H9 (cell line): ENCODE measurements at regions not wholly inside any gene's neighbourhood (a gene's known extent, or its start where the extent isn't known, plus 50 kb on each side); places are given as distances from the start of the nearest gene placed in this dataset.

Source experiments
- DNase-seq: peaks from one replicate; pipeline ENCODE4 v3.0.0-alpha.2; 2017
- H2AFZ ChIP-seq: one replicate; pipeline ENCODE4 v1.6.1; 2013; ENCODE audit warnings: mild to moderate bottlenecking, low read length, control low read depth, moderate library complexity
- H2AK5ac ChIP-seq: 2 replicates; pipeline ENCODE4 v1.6.1; 2013; ENCODE audit warnings: low read length, control low read depth, mixed read lengths; ENCODE audit not compliant: insufficient read length
- H2BK120ac ChIP-seq: one replicate; pipeline ENCODE4 v1.6.1; 2013; ENCODE audit warnings: low read depth, mild to moderate bottlenecking, low read length, control low read depth, inconsistent platforms; ENCODE audit not compliant: poor library complexity, severe bottlenecking
- H2BK12ac ChIP-seq: 2 replicates; pipeline ENCODE4 v1.6.1; 2013; ENCODE audit warnings: low read length, control low read depth, mixed read lengths, low read depth; ENCODE audit not compliant: insufficient read length
- H2BK15ac ChIP-seq: 2 replicates; pipeline ENCODE4 v1.6.1; 2013; ENCODE audit warnings: low read depth, low read length, control low read depth
- H2BK20ac ChIP-seq: one replicate; pipeline ENCODE4 v1.6.1; 2013; ENCODE audit warnings: low read depth, mild to moderate bottlenecking, low read length, control low read depth, inconsistent platforms; ENCODE audit not compliant: poor library complexity, severe bottlenecking
- H2BK5ac ChIP-seq: 2 replicates; pipeline ENCODE4 v1.6.1; 2013; ENCODE audit warnings: low read length, control low read depth, mixed read lengths; ENCODE audit not compliant: insufficient read length
- H3K14ac ChIP-seq: 2 replicates; pipeline ENCODE4 v1.6.1; 2013; ENCODE audit warnings: low read length, control low read depth; ENCODE audit not compliant: insufficient read depth
- H3K18ac ChIP-seq: 2 replicates; pipeline ENCODE4 v1.6.1; 2013; ENCODE audit warnings: low read depth, mild to moderate bottlenecking, mixed read lengths, low read length, control low read depth; ENCODE audit not compliant: insufficient read length
- H3K23ac ChIP-seq: 2 replicates; pipeline ENCODE4 v1.6.1; 2013; ENCODE audit warnings: low read length, control low read depth, mixed read lengths, low read depth; ENCODE audit not compliant: insufficient read length
- H3K23me2 ChIP-seq: 2 replicates; pipeline ENCODE4 v1.6.1; 2013; ENCODE audit warnings: low read depth, mild to moderate bottlenecking, mixed read lengths, low read length, control low read depth; ENCODE audit not compliant: insufficient read length, poor library complexity, severe bottlenecking
- H3K27ac ChIP-seq: 2 replicates; pipeline ENCODE4 v1.5.1; 2013; ENCODE audit warnings: low read length, control low read depth, mixed read lengths, low read depth; ENCODE audit not compliant: insufficient read length
- H3K27me3 ChIP-seq: 2 replicates; pipeline ENCODE4 v1.6.1; 2013; ENCODE audit warnings: low read length, control low read depth, inconsistent platforms; ENCODE audit not compliant: insufficient read depth
- H3K4ac ChIP-seq: 2 replicates; pipeline ENCODE4 v1.6.1; 2013; ENCODE audit warnings: low read depth, mild to moderate bottlenecking, control low read depth, inconsistent platforms, low read length, moderate library complexity
- H3K4me1 ChIP-seq: 2 replicates; pipeline ENCODE4 v1.6.1; 2013; ENCODE audit warnings: low read length, control low read depth, inconsistent platforms; ENCODE audit not compliant: insufficient read depth
- H3K4me2 ChIP-seq: 2 replicates; pipeline ENCODE4 v1.6.1; 2013; ENCODE audit warnings: low read length, control low read depth, mixed read lengths; ENCODE audit not compliant: insufficient read length, insufficient read depth
- H3K56ac ChIP-seq: 2 replicates; pipeline ENCODE4 v1.6.1; 2013; ENCODE audit warnings: low read depth, mild to moderate bottlenecking, mixed read lengths, low read length, control low read depth; ENCODE audit not compliant: insufficient read length
- H3K79me1 ChIP-seq: 2 replicates; pipeline ENCODE4 v1.6.1; 2013; ENCODE audit warnings: low read depth, mild to moderate bottlenecking, moderate library complexity, low read length, control low read depth, inconsistent platforms; ENCODE audit not compliant: insufficient read depth, poor library complexity, severe bottlenecking
- H3K79me2 ChIP-seq: 2 replicates; pipeline ENCODE4 v1.6.1; 2013; ENCODE audit warnings: low read length, control low read depth, inconsistent platforms; ENCODE audit not compliant: insufficient read depth
- H3K9ac ChIP-seq: 2 replicates; pipeline ENCODE4 v1.6.1; 2013; ENCODE audit warnings: low read length, control low read depth, mixed read lengths; ENCODE audit not compliant: insufficient read length; ENCODE audit errors: extremely low read depth
- H3K9me3 ChIP-seq: one replicate; pipeline ENCODE4 v1.6.1; 2013; ENCODE audit warnings: low read depth, low read length, inconsistent platforms; ENCODE audit not compliant: control insufficient read depth
- H3T11ph ChIP-seq: one replicate; pipeline ENCODE4 v1.6.1; 2013; ENCODE audit warnings: mild to moderate bottlenecking, low read length, control low read depth, inconsistent platforms
- H4K20me1 ChIP-seq: one replicate; pipeline ENCODE4 v1.6.1; 2013; ENCODE audit not compliant: control insufficient read depth, insufficient read length, insufficient read depth
- H4K5ac ChIP-seq: 2 replicates; pipeline ENCODE4 v1.6.1; 2013; ENCODE audit warnings: low read depth, mild to moderate bottlenecking, mixed read lengths, low read length, control low read depth; ENCODE audit not compliant: insufficient read length
- H4K8ac ChIP-seq: replicated peaks from 2 replicates; pipeline ENCODE4 v1.6.1; 2013; ENCODE audit warnings: low read length, control low read depth, mixed read lengths, low read depth; ENCODE audit not compliant: insufficient read length
- H4K91ac ChIP-seq: 2 replicates; pipeline ENCODE4 v1.6.1; 2013; ENCODE audit warnings: low read depth, mild to moderate bottlenecking, moderate library complexity, mixed read lengths, low read length, control low read depth; ENCODE audit not compliant: insufficient read length
- H3K27ac Mint-ChIP-seq, 3 experiments: 2 replicates in 2 of 3; 3 replicates in 1 of 3; pipeline ENCODE4 v1.8.0; 2020 to 2021; ENCODE audit warnings: mixed read lengths in 3 of 3, mild to moderate bottlenecking in 1 of 3, moderate library complexity in 1 of 3
- H3K27me3 Mint-ChIP-seq: 2 replicates; pipeline ENCODE4 v1.8.0; 2021; ENCODE audit warnings: low read depth, mild to moderate bottlenecking, moderate library complexity, mixed read lengths
- H3K36me3 Mint-ChIP-seq, 3 experiments: 2 replicates in 2 of 3; 3 replicates in 1 of 3; pipeline ENCODE4 v1.8.0; 2020 to 2021; ENCODE audit warnings: low read depth in 3 of 3, mixed read lengths in 3 of 3; ENCODE audit not compliant: insufficient read depth in 1 of 3
- H3K4me1 Mint-ChIP-seq, 2 experiments: 2 replicates each; pipeline ENCODE4 v1.8.0; 2020; ENCODE audit warnings: mixed read lengths in 2 of 2
- H3K4me3 Mint-ChIP-seq, 2 experiments: 2 replicates in 1 of 2; 3 replicates in 1 of 2; pipeline ENCODE4 v1.8.0; 2020 to 2021; ENCODE audit warnings: mild to moderate bottlenecking in 2 of 2, mixed read lengths in 2 of 2, moderate library complexity in 1 of 2
- H3K9me3 Mint-ChIP-seq, 2 experiments: 2 replicates in 1 of 2; 3 replicates in 1 of 2; pipeline ENCODE4 v1.8.0; 2020; ENCODE audit warnings: mild to moderate bottlenecking in 2 of 2, mixed read lengths in 2 of 2, moderate library complexity in 1 of 2
- CTCF ChIP-seq: fragments of 200-600 bp; sonication (generic); conservative IDR thresholded peaks from 3 replicates; pipeline ENCODE4 v1.8.0; 2021; ENCODE audit warnings: antibody characterized with exemption, mild to moderate bottlenecking
- WGBS: extraction: QIAGEN DNeasy Blood & Tissue Kit; methylation state at CpG from one replicate; pipeline ENCODE4 v1.1.7; 2013; ENCODE audit warnings: missing lambda C conversion rate, low lambda C conversion rate, mixed read lengths; ENCODE audit not compliant: insufficient read length; ENCODE audit errors: extremely low coverage; 5-methylcytosine and 5-hydroxymethylcytosine counted together

- H2AFZ ChIP-seq: no peak overlapping the region
- H3K4me2 ChIP-seq: no peak overlapping the region
- no peak overlapping the region for H2BK12ac ChIP-seq
- H3K27me3 ChIP-seq: no peaks in the 10 kb centered on the region
- H3K4me1 ChIP-seq: no peaks in the 10 kb centered on the region
- H3K9me3 ChIP-seq: no peaks in the 10 kb centered on the region
- TF ChIP-seq CTCF: no peak
- no peak overlapping the region for H3K23ac ChIP-seq
- no peak overlapping the region for H3T11ph ChIP-seq
- DNase-seq: no peak
- no peak overlapping the region for H4K5ac ChIP-seq
- H4K20me1 ChIP-seq: no peaks in the 10 kb centered on the region
- H2BK15ac ChIP-seq: no peak overlapping the region
- Mint-ChIP-seq H3K27ac (no peak overlapping the region), H3K9me3 (peaks cover 10 to 17% of the 10 kb centered on the region in 2 experiments), H3K36me3 (peaks cover 3 to 10% (median 7%) of the 10 kb centered on the region in 3 experiments; a peak in 6 of 7 replicates), H3K4me1 (peaks cover 0 to 6% of the 10 kb centered on the region in 2 experiments; a peak in 1 of 4 replicates), H3K4me3 (no peak overlapping the region), H3K27me3 (no peaks in the 10 kb centered on the region; the same call in 1 of the 2 replicates)
- no peak overlapping the region for H3K18ac ChIP-seq
- no peaks in the 10 kb centered on the region for H3K23me2 ChIP-seq
- H3K27ac ChIP-seq: no peak overlapping the region
- no peak overlapping the region for H2BK120ac ChIP-seq
- H3K79me1 ChIP-seq: no peaks in the 10 kb centered on the region
- no peaks in the 10 kb centered on the region for H3K79me2 ChIP-seq
- no CpG with 5 or more reads among the region's 7 CpGs for WGBS
- H3K56ac ChIP-seq: no peak overlapping the region
- H3K4ac ChIP-seq: no peak overlapping the region
- no peak overlapping the region for H2AK5ac ChIP-seq
- no peak overlapping the region for H2BK5ac ChIP-seq
- no peak overlapping the region for H3K14ac ChIP-seq
- H4K8ac ChIP-seq: no peak overlapping the region
- no peak overlapping the region for H4K91ac ChIP-seq
- H2BK20ac ChIP-seq: no peak overlapping the region
- H3K9ac ChIP-seq: no peak overlapping the region
Measured at GRCh38 chr5:61767231-61768080, 435.4 kb downstream of the ZSWIM6 start.
